ENCODE measurements at regions not wholly inside any gene's neighbourhood (a gene's known extent, or its start where the extent isn't known, plus 50 kb on each side); places are given as distances from the start of the nearest gene placed in this dataset.

DNA sequence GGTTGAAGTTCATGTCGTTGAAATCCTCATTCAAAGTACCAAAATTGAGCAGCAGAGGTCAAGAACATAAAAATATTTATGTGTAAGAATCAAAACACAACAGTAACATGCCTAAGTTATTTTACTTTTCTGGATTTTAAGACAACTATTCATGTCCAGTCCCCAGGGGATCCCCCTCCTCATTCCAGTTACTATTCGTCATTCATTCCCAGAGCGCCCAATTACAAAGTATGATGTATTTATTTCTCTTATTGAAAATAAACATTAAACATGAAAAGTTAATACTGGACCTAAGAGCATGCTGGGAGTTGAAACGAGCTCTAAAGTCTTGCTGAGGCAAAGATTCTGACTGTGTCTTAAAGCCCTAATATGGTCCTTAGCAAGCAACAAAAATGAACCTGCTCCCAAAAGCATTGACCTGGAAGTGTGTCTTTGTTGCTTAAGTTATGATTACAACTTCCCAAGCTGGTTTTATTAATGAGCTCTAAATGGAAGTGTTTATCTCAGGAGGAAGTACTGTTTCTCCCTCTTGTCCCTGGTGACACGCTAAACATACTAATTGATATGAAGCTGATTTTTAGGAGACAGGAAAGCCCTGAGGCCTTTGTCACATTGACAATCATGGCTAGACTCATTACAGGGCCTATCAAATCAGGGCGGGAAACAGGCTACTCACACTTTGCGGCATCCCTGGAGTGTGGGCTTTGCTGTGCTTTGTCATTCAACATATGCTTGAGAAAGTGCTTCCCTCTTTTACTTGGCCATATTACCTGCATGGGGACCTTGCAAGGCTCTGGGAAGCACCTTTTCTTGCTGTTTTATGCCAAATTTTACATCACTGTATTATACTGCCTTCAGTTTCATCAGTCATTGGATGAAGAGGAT lies 192.2 kb upstream of the DTNBP1 start:
- no peak for TF ChIP-seq ZFX (IDR thresholded peaks at IDR 0.05)
- TF ChIP-seq, protein P1, sequence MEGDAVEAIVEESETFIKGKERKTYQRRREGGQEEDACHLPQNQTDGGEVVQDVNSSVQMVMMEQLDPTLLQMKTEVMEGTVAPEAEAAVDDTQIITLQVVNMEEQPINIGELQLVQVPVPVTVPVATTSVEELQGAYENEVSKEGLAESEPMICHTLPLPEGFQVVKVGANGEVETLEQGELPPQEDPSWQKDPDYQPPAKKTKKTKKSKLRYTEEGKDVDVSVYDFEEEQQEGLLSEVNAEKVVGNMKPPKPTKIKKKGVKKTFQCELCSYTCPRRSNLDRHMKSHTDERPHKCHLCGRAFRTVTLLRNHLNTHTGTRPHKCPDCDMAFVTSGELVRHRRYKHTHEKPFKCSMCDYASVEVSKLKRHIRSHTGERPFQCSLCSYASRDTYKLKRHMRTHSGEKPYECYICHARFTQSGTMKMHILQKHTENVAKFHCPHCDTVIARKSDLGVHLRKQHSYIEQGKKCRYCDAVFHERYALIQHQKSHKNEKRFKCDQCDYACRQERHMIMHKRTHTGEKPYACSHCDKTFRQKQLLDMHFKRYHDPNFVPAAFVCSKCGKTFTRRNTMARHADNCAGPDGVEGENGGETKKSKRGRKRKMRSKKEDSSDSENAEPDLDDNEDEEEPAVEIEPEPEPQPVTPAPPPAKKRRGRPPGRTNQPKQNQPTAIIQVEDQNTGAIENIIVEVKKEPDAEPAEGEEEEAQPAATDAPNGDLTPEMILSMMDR (conservative IDR thresholded peaks at IDR 0.05) = no peak
- no peak overlapping the region for H3K27ac ChIP-seq

DNA sequence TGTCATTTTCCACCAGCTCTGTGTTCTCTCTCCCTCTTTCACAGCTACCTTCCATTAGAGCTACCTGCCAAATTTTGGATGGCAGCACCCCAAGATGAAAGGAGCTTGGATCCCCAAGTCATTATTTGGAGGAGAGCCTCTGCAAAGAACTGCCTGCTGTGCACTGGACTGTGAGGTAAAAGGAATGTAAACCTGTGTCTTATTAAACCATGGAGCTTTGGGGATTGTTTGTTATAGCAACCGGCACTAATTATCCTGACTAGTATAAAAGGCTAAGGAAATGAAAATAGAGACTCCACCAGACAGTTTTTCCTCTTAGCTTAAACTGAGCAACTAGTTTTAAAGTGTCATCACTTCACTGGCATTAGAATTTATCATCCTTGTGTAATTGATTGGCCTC lies 191.6 kb upstream of the DTNBP1 start:
- no peak overlapping the region for H3K27ac ChIP-seq
- TF ChIP-seq, protein P1 (conservative IDR thresholded peaks at IDR 0.05) = no peak

DNA sequence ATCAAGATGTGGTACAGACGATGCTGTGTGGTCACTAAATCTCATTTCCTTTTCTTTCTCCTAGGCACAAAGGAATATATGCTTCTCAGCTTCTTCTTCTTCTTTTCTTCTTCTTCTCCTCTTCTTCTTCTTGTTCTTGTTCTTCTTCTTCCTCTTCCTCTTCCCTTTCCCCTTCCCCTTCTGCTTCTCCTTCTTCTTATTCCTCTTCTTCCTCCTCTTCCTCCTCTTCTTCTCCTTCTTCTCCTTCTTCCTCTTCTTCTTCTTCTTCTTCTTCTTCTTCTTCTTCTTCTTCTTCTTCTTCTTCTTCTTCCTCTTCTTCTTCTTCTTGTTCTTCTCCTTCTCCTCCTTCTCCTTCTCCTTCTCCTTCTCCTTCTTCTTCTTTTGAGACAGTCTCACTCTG lies 190.4 kb upstream of the DTNBP1 start:
- H3K27ac ChIP-seq = no peak overlapping the region
- no peak for TF ChIP-seq ZFX (IDR thresholded peaks at IDR 0.05)
- TF ChIP-seq, protein P1 (conservative IDR thresholded peaks at IDR 0.05) = no peak

DNA sequence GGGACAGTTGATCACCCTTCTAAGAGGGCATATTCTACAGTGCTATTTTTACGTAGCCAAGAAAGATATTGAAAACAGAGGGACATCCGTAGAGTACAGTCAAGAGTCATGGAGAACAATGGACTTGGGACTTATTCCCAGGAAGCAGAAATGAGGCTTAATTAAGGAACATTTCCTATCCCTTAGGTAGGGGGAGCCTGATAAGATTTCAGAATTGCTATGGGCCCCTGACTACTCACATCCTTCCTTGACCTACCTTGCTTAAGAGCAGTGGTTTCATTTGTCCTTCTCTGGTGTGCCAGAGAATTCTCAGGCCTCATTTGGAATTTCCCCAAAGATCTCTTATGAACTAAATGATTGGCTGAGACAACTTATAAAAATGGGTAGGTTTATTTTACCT lies 189.5 kb upstream of the DTNBP1 start:
- no peak for TF ChIP-seq ZFX (IDR thresholded peaks at IDR 0.05)
- TF ChIP-seq, protein P1 (conservative IDR thresholded peaks at IDR 0.05) = no peak
- H3K27ac ChIP-seq = no peak overlapping the region

DNA sequence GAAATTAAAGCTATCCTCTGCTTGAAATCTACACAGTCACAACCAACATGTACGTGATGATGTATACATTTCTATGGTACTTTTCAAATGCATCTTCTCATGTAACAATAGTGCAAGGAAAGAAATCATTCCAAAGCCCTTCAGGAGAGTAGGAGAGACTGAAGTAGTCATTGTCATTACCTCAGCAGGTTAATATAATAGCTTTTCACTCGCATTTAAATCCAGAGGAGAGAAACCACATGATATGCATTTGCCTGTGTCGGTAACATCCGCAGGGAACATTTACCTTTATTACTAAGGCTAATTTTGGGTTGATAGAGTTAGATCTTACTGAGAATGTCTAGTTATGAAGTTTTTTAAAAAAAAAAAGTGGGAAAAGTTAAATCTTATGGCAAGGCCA lies 186.6 kb upstream of the DTNBP1 start:
- TF ChIP-seq, protein P1 (conservative IDR thresholded peaks at IDR 0.05) = no peak
- TF ChIP-seq ZFX (IDR thresholded peaks at IDR 0.05) = no peak
- H3K27ac ChIP-seq = no peak overlapping the region

DNA sequence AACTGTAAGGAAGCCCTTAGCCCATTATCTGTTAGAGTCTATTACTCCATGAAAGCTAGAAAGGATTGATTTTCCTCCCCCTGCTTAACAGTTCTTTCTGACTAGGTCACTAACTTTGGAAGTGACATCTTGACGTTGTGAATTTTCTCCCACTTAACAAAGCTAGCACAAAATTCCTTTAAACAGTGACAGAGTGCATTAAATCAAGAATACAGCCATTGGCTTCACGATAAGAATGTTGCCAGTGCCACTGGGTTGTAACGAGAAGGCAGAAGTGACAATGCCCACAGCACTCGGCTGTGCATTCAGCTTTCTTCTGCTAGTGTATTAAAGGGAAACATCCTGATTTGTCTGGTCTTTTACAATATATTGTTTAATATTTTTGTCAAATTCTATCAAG lies 182.7 kb upstream of the DTNBP1 start:
- TF ChIP-seq, protein P1 (conservative IDR thresholded peaks at IDR 0.05) = no peak
- TF ChIP-seq ZFX (IDR thresholded peaks at IDR 0.05) = no peak
- H3K27ac ChIP-seq = no peak overlapping the region

DNA sequence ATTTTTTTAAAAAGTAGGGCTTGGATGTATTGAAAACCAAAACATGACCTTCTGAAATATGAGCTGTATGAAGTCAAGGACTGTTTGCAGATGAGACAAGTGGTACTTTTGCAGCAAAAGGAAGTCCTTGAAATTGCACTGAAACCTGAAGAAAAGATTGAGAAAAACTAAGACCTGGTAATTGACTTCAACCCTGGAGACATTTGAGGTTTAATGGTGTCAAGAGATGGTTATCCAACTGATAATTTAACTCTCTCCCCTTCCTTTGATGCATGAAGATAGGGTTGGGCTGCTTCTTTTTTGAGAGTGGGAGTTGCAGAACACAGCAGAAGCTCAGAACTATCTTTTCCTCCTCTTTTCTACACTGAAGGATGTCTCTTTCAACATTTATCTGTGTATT lies 180.9 kb upstream of the DTNBP1 start:
- TF ChIP-seq ZFX (IDR thresholded peaks at IDR 0.05) = no peak
- TF ChIP-seq, protein P1 (conservative IDR thresholded peaks at IDR 0.05) = no peak
- H3K27ac ChIP-seq = no peak overlapping the region
